ENCODE measurements at regions not wholly inside any gene's neighbourhood (a gene's known extent, or its start where the extent isn't known, plus 50 kb on each side); places are given as distances from the start of the nearest gene placed in this dataset.

DNA sequence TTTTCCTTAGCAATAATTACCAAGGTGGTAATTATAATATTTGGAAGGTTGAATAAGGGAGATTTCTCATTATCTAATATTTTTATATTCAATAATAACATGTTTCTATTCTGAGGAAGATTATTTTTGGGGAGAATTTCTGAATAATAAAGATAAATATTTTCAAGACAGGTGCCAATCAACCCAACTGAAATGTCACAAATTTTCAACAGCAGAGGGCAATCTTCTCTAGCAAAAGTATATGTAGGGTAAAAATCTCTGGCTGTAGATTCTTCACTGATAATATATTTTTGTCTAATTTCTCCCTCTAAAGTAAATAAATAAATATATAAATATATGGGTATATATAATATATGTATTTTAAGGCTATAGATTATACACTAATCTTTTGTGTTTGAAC is 1187.2 kb upstream of the CRIM1 start:
- H2AK5ac ChIP-seq (ENCODE audit: low read depth, low read length) = no peak overlapping the region
- H3K9me3 ChIP-seq (ENCODE audit: insufficient read depth in 2 of 2, low read depth in 1 of 2, low read length in 1 of 2) = no peaks in the 10 kb centered on the region
- H3K23ac ChIP-seq (ENCODE audit: insufficient read length) = no peak overlapping the region
- POLR2A ChIA-PET (ENCODE audit: partially characterized antibody) = no interaction called here
- no peaks in the 10 kb centered on the region for H3K23me2 ChIP-seq (ENCODE audit: low read depth, low read length)
- DNase-seq (ENCODE audit: low read depth in 1 of 2, low spot score in 2 of 2) (no peak), FAIRE-seq (no peak)
- no peak overlapping the region for H2BK12ac ChIP-seq (ENCODE audit: low read depth, low read length)
- no peak overlapping the region for H4K5ac ChIP-seq (ENCODE audit: insufficient read length, low read depth, low read length)
- peaks cover 0 to 2% (median 0%) of the 10 kb centered on the region in 4 experiments; a peak in 2 of 7 replicates for H3K27me3 ChIP-seq (replicated peaks in 1 of 4; ENCODE audit: control insufficient read depth in 3 of 4, extremely low read depth in 1 of 4, insufficient read depth in 3 of 4, low read length in 3 of 4)
- H3K14ac ChIP-seq (ENCODE audit: insufficient read length) = no peak overlapping the region
- no peak overlapping the region for H3K4me2 ChIP-seq (ENCODE audit: insufficient read depth in 1 of 2, low read depth in 2 of 2, low read length in 2 of 2)
- H2BK5ac ChIP-seq (ENCODE audit: low read depth, low read length) = no peak overlapping the region
- no peak overlapping the region for H3K9ac ChIP-seq (replicated peaks in 1 of 4; ENCODE audit: extremely low read depth in 1 of 4, low read depth in 3 of 4, low read length in 3 of 4)
- H2AFZ ChIP-seq (ENCODE audit: low read length) = no peak overlapping the region
- no peak overlapping the region for H3K4ac ChIP-seq (replicated peaks; ENCODE audit: insufficient read length, low read depth, low read length)
- H4K20me1 ChIP-seq (replicated peaks in 1 of 2; ENCODE audit: control insufficient read depth in 1 of 2, insufficient read depth in 2 of 2, low read length in 2 of 2) = no peaks in the 10 kb centered on the region
- CTCF ChIA-PET (ENCODE audit: partially characterized antibody) = interaction anchor here (1.0 to 2.3 kb wide), 4 partner anchors 42 to 260 kb away, joined by 3 to 7 read pairs (median 5); no protein-coding TSS in a partner anchor
- H2BK15ac ChIP-seq (ENCODE audit: low read length) = no peak overlapping the region
- no peak overlapping the region for H3K56ac ChIP-seq (replicated peaks; ENCODE audit: insufficient read length, low read depth, low read length)
- H2BK120ac ChIP-seq (replicated peaks; ENCODE audit: low read depth, low read length) = no peak overlapping the region
- H4K8ac ChIP-seq (ENCODE audit: extremely low read depth, insufficient read depth, low read length) = no peak overlapping the region
- TF ChIP-seq CEBPB (IDR thresholded peaks at IDR 0.05; ENCODE audit: low read depth, low read length) = no peak
- TF ChIP-seq, protein P1, sequence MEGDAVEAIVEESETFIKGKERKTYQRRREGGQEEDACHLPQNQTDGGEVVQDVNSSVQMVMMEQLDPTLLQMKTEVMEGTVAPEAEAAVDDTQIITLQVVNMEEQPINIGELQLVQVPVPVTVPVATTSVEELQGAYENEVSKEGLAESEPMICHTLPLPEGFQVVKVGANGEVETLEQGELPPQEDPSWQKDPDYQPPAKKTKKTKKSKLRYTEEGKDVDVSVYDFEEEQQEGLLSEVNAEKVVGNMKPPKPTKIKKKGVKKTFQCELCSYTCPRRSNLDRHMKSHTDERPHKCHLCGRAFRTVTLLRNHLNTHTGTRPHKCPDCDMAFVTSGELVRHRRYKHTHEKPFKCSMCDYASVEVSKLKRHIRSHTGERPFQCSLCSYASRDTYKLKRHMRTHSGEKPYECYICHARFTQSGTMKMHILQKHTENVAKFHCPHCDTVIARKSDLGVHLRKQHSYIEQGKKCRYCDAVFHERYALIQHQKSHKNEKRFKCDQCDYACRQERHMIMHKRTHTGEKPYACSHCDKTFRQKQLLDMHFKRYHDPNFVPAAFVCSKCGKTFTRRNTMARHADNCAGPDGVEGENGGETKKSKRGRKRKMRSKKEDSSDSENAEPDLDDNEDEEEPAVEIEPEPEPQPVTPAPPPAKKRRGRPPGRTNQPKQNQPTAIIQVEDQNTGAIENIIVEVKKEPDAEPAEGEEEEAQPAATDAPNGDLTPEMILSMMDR (IDR thresholded peaks at IDR 0.05; ENCODE audit: control extremely low read depth in 1 of 3, insufficient read depth in 1 of 3, low read depth in 1 of 3, low read length in 3 of 3) = peak in 2 of 3 experiments; percentile 20 to 26; a peak in 2 of 4 replicates
- peak; percentile 67 to 71 for TF ChIP-seq RAD21 (IDR thresholded peaks at IDR 0.05 in 1 of 2, conservative IDR thresholded peaks at IDR 0.05 in 1 of 2; ENCODE audit: low read depth in 2 of 2, low read length in 2 of 2)
- TF ChIP-seq SP4 (IDR thresholded peaks at IDR 0.05; ENCODE audit: low read length) = no peak
- H3K36me3 ChIP-seq (ENCODE audit: control insufficient read depth in 2 of 4, insufficient read depth in 4 of 4, low read length in 3 of 4) = no peaks in the 10 kb centered on the region
- no peaks in the 10 kb centered on the region for H3K79me2 ChIP-seq (ENCODE audit: control insufficient read depth in 1 of 2, insufficient read depth in 2 of 2, low read length in 2 of 2)
- H3K27ac ChIP-seq (ENCODE audit: low read depth, low read length) = no peak overlapping the region
- H4K91ac ChIP-seq (replicated peaks; ENCODE audit: insufficient read length, low read length) = no peak overlapping the region
- no peaks in the 10 kb centered on the region for H3K4me1 ChIP-seq (replicated peaks in 1 of 4; ENCODE audit: control insufficient read depth in 3 of 4, insufficient read depth in 4 of 4, low read length in 3 of 4)
- H3K4me3 ChIP-seq (ENCODE audit: extremely low read depth in 1 of 4, insufficient read depth in 2 of 4, low read depth in 3 of 4, low read length in 4 of 4) = no peak overlapping the region
- no peak overlapping the region for H2BK20ac ChIP-seq (ENCODE audit: low read length)
- H3K18ac ChIP-seq (ENCODE audit: extremely low read depth, low read length) = no peak overlapping the region
- H3K79me1 ChIP-seq (ENCODE audit: low read depth, low read length) = no peaks in the 10 kb centered on the region

All from H1 (cell line).